GM19239 (cell line): ENCODE measurements at regions not wholly inside any gene's neighbourhood (a gene's known extent, or its start where the extent isn't known, plus 50 kb on each side); places are given as distances from the start of the nearest gene placed in this dataset.
"Not testable (repeated sequence)": the region's sequence is repeated elsewhere in the genome, so short reads cannot be mapped to it uniquely, and the experiment has no call there.

Experiments
- DNase-seq: peaks from one replicate; pipeline ENCODE4 v3.0.0; 2011; ENCODE audit warnings: low spot score; ENCODE audit not compliant: insufficient read length
- FAIRE-seq: peaks from 2 replicates; lab custom pipeline; 2011; peaks lifted over from hg19 to GRCh38; lab: Jason Lieb, UNC

GRCh38 chr22:49523374-49524008 is 304.2 kb downstream of the BRD1 start:
- no peak for DNase-seq

GRCh38 chr22:49522582-49523373 is 304.9 kb downstream of the BRD1 start:
- FAIRE-seq, result no peak
- DNase-seq, result no peak

More at GRCh38 chr22:49523374-49524008, 304.2 kb downstream of the BRD1 start:
- no peak for FAIRE-seq

GRCh38 chr22:49521787-49522224 is 305.9 kb downstream of the BRD1 start:
- FAIRE-seq, result no peak
- no peak for DNase-seq

GRCh38 chr22:49519117-49519737 is 308.4 kb downstream of the BRD1 start:
- FAIRE-seq (no peak), DNase-seq (no peak)

- FAIRE-seq, result no peak
- no peak for DNase-seq
Observed at GRCh38 chr22:49518436-49518970, 309.2 kb downstream of the BRD1 start.

GRCh38 chr22:49517667-49518185 is 309.9 kb downstream of the BRD1 start:
- FAIRE-seq (no peak), DNase-seq (no peak)

- DNase-seq, result no peak
- FAIRE-seq, result no peak
Observed at GRCh38 chr22:49517211-49517610, 310.5 kb downstream of the BRD1 start.

GRCh38 chr22:49515475-49515874 is 312.2 kb downstream of the BRD1 start:
- DNase-seq (no peak), FAIRE-seq (no peak)

- DNase-seq (peak; percentile 52), FAIRE-seq (peak; percentile 31)
Observed at GRCh38 chr22:49514641-49515040, 313.0 kb downstream of the BRD1 start.

GRCh38 chr22:49514211-49514610 is 313.5 kb downstream of the BRD1 start:
- FAIRE-seq (no peak), DNase-seq (no peak)

GRCh38 chr22:49513358-49513851 is 314.3 kb downstream of the BRD1 start:
- FAIRE-seq, result no peak
- DNase-seq, result no peak

GRCh38 chr22:49512487-49513165 is 315.0 kb downstream of the BRD1 start:
- FAIRE-seq (no peak), DNase-seq (no peak)

GRCh38 chr22:49511393-49512189 is 316.1 kb downstream of the BRD1 start:
- FAIRE-seq, result peak; percentile 33
- not testable (repeated sequence) for DNase-seq

- FAIRE-seq (no peak), DNase-seq (no peak)
Observed at GRCh38 chr22:49510718-49511117, 317.0 kb downstream of the BRD1 start.

- no peak for DNase-seq
Observed at GRCh38 chr22:49509016-49509415, 318.7 kb downstream of the BRD1 start.

GRCh38 chr22:49508561-49508960 is 319.1 kb downstream of the BRD1 start:
- no peak for DNase-seq
- no peak for FAIRE-seq

More at GRCh38 chr22:49509016-49509415, 318.7 kb downstream of the BRD1 start:
- FAIRE-seq, result no peak

- DNase-seq (no peak), FAIRE-seq (no peak)
Observed at GRCh38 chr22:49507607-49508292, 319.9 kb downstream of the BRD1 start.

- no peak for FAIRE-seq
- DNase-seq, result no peak
Observed at GRCh38 chr22:49506010-49506400, 321.7 kb downstream of the BRD1 start.
